Testis (tissue), 2 donors: ENCODE measurements at regions not wholly inside any gene's neighbourhood (a gene's known extent, or its start where the extent isn't known, plus 50 kb on each side); places are given as distances from the start of the nearest gene placed in this dataset.

ENCODE experiments used
- CTCF ChIP-seq, 3 experiments: fragments of 450-650 bp in 2 of 3; fragments of 200-600 bp in 1 of 3; sonication (generic) in 1 of 3; IDR thresholded peaks; one replicate each; pipeline ENCODE4 v1.5.1; 2016 to 2019; ENCODE audit warnings: antibody characterized with exemption in 3 of 3, mild to moderate bottlenecking in 2 of 3, moderate library complexity in 1 of 3
- POLR2A ChIP-seq: fragments of 450-650 bp; IDR thresholded peaks from one replicate; pipeline ENCODE4 v1.6.1; 2017; ENCODE audit warnings: antibody characterized with exemption, mild to moderate bottlenecking, moderate library complexity

- TF ChIP-seq CTCF (IDR thresholded peaks at IDR 0.05) (no peak), POLR2A (no peak)
Measured at GRCh38 chr11:44366741-44367140, 56.8 kb upstream of the ALX4 start.
